ENCODE measurements at regions not wholly inside any gene's neighbourhood (a gene's known extent, or its start where the extent isn't known, plus 50 kb on each side); places are given as distances from the start of the nearest gene placed in this dataset.

DNA sequence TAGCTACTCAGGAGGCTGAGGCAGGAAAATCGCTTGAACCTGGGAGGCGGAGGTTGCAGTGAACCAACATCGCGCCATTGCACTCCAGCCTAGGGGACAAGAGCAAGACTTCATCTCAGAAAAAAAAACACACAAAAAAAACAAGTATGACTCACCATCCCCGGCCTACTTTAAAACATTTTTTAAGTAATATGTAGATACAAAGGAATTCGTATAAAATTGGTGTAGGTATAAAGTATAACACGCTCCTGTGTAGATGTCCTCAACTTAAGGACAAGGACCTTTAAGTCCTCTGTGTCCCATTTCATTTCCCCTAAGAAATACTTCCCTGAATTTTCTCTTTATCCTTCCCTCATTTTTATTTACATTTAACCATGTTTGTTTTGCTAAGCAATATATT is 73.4 kb upstream of the PKN2 start:
- intact Hi-C loops (cut with micrococcal nuclease; ENCODE audit: unreplicated experiment) (no loop called here), in situ Hi-C loops (cut with MboI) (no loop called here)
- no peaks in the 10 kb centered on the region; a peak in 1 of 4 replicates for H3K27me3 ChIP-seq (replicated peaks in 1 of 2; ENCODE audit: control insufficient read depth in 2 of 2, insufficient read depth in 2 of 2, low read length in 1 of 2)
- no peaks in the 10 kb centered on the region for H3K79me2 ChIP-seq (ENCODE audit: control insufficient read depth, insufficient read depth, low read length)
- RAD21 ChIA-PET (ENCODE audit: unreplicated experiment) = no interaction called here
- no TSS peak for BruUV-seq (replicated peaks)
- SMC1A ChIA-PET (ENCODE audit: uncharacterized antibody, unreplicated experiment) = no interaction called here
- 74% methylated on average over 7 of the region's 7 CpGs for WGBS (ENCODE audit: insufficient coverage, insufficient replicate concordance, low lambda C conversion rate, missing lambda C conversion rate)
- no peak overlapping the region for H3K4me2 ChIP-seq (ENCODE audit: control insufficient read depth, insufficient read depth)
- CTCF ChIA-PET = interaction anchor here (1.3 kb wide), 1 partner anchor 90 kb away, joined by 3 read pairs; no protein-coding TSS in a partner anchor
- TF ChIP-seq EGR1 (IDR thresholded peaks at IDR 0.05; ENCODE audit: borderline replicate concordance in 1 of 2, low read depth in 2 of 2, low read length in 2 of 2) (no peak), ZBTB40 (IDR thresholded peaks at IDR 0.05; ENCODE audit: borderline replicate concordance) (no peak), FOXM1 (IDR thresholded peaks at IDR 0.05; ENCODE audit: low read depth, low read length) (no peak), POLR2A (IDR thresholded peaks at IDR 0.05; ENCODE audit: low read depth, low read length) (no peak), SMAD1 (IDR thresholded peaks at IDR 0.05; ENCODE audit: low read depth, partially characterized antibody) (no peak), HCFC1 (IDR thresholded peaks at IDR 0.05; ENCODE audit: low read length) (no peak), YY1 (IDR thresholded peaks at IDR 0.05; ENCODE audit: low read depth, low read length) (no peak), IRF4 (IDR thresholded peaks at IDR 0.05; ENCODE audit: low read depth, low read length) (no peak), PAX5 (IDR thresholded peaks at IDR 0.05; ENCODE audit: borderline replicate concordance, low read depth, low read length) (no peak), ZBED1 (IDR thresholded peaks at IDR 0.05; ENCODE audit: borderline replicate concordance) (no peak)
- TF ChIP-seq, protein P1, sequence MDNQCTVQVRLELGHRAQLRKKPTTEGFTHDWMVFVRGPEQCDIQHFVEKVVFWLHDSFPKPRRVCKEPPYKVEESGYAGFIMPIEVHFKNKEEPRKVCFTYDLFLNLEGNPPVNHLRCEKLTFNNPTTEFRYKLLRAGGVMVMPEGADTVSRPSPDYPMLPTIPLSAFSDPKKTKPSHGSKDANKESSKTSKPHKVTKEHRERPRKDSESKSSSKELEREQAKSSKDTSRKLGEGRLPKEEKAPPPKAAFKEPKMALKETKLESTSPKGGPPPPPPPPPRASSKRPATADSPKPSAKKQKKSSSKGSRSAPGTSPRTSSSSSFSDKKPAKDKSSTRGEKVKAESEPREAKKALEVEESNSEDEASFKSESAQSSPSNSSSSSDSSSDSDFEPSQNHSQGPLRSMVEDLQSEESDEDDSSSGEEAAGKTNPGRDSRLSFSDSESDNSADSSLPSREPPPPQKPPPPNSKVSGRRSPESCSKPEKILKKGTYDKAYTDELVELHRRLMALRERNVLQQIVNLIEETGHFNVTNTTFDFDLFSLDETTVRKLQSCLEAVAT (IDR thresholded peaks at IDR 0.05) = no peak
- no peak overlapping the region for H3K27ac ChIP-seq (ENCODE audit: control insufficient read depth, insufficient read depth)
- no peaks in the 10 kb centered on the region for H4K20me1 ChIP-seq (ENCODE audit: control insufficient read depth, insufficient read depth)
- FAIRE-seq (no peak), ATAC-seq (no peak), DNase-seq (ENCODE audit: low read depth, low spot score) (no peak)
- no peak overlapping the region for H2AFZ ChIP-seq (ENCODE audit: control insufficient read depth, low read depth, low read length)
- H3K4me3 ChIP-seq = no peak overlapping the region
- POLR2A ChIA-PET = no interaction called here
- H3K36me3 ChIP-seq (ENCODE audit: control insufficient read depth in 2 of 2, insufficient read depth in 2 of 2, low read length in 1 of 2) = no peaks in the 10 kb centered on the region
- no peaks in the 10 kb centered on the region for H3K9me3 ChIP-seq (replicated peaks; ENCODE audit: control insufficient read depth, insufficient read depth, low read length)
- H3K4me1 ChIP-seq (ENCODE audit: control insufficient read depth, insufficient read depth, low read length) = no peaks in the 10 kb centered on the region
- no peak overlapping the region for H3K9ac ChIP-seq (ENCODE audit: control insufficient read depth, insufficient read depth, low read length)

Data from GM12878 (cell line).